Panc1 (cell line): ENCODE measurements at regions not wholly inside any gene's neighbourhood (a gene's known extent, or its start where the extent isn't known, plus 50 kb on each side); places are given as distances from the start of the nearest gene placed in this dataset.
"Not testable (repeated sequence)": the region's sequence is repeated elsewhere in the genome, so short reads cannot be mapped to it uniquely, and the experiment has no call there.

Experiments
- ATAC-seq: fragments of 200-7000 bp; cut with Tn5 transposase; 2 replicates; pipeline ENCODE4 v1.9.1; 2020; ENCODE audit warnings: mild to moderate bottlenecking, moderate library complexity
- BruUV-seq: library from RNA; stranded (reverse); fragments of 400-500 nt; replicated peaks from 2 replicates; lab custom pipeline; 2021; lab: Mats Ljungman, UMichigan
- CTCF ChIA-PET: fragments of 300-600 bp; sonication (Branson Sonifier 250); formaldehyde crosslinking; loops from one replicate; lab custom pipeline; 2022; ENCODE audit warnings: antibody characterized with exemption; lab: Charles Lee
- POLR2A ChIA-PET: fragments of 300-600 bp; sonication (Branson Sonifier 250); formaldehyde crosslinking; loops from one replicate; lab custom pipeline; 2022; ENCODE audit warnings: antibody characterized with exemption; lab: Charles Lee
- DNase-seq: peaks from one replicate; pipeline ENCODE4 v3.0.0-alpha.2; 2010; ENCODE audit warnings: low read depth, low spot score
- H3K27ac ChIP-seq: 2 replicates; pipeline ENCODE4 v1.5.1; 2011; ENCODE audit warnings: mild to moderate bottlenecking, low read length, inconsistent platforms
- H3K27me3 ChIP-seq: fragments of 200-500 bp; sonication (Bioruptor generic); 2 replicates; pipeline ENCODE4 v1.6.0; 2014; ENCODE audit warnings: low read length, inconsistent platforms; ENCODE audit not compliant: control insufficient read depth, insufficient read depth
- H3K36me3 ChIP-seq: fragments of 200-500 bp; sonication (Bioruptor generic); 2 replicates; pipeline ENCODE4 v1.5.1; 2014; ENCODE audit warnings: inconsistent platforms, mild to moderate bottlenecking, low read length, moderate library complexity; ENCODE audit not compliant: control insufficient read depth, insufficient read depth
- H3K4me1 ChIP-seq: 2 replicates; pipeline ENCODE4 v1.5.1; 2011; ENCODE audit warnings: inconsistent platforms, mild to moderate bottlenecking, low read length, moderate library complexity; ENCODE audit not compliant: control insufficient read depth, insufficient read depth
- H3K4me3 ChIP-seq, 2 experiments: 2 replicates each; pipeline ENCODE4 v1.5.1; 2011 to 2012; ENCODE audit warnings: low read depth in 2 of 2, low read length in 2 of 2, mild to moderate bottlenecking in 2 of 2, inconsistent platforms in 1 of 2, moderate library complexity in 1 of 2
- H3K9me3 ChIP-seq: fragments of 200-500 bp; sonication (Bioruptor generic); 2 replicates; pipeline ENCODE4 v1.5.1; 2014; ENCODE audit warnings: low read depth, mild to moderate bottlenecking, inconsistent platforms, low read length, moderate library complexity; ENCODE audit not compliant: control insufficient read depth, insufficient read depth
- in situ Hi-C: cut with HindIII; loops from 2 replicates; pipeline ENCODE4 v1.10.0; 2016; ENCODE audit warnings: low sequenced_read_pairs, low pct_unique_long_range_greater_than_20kb
- intact Hi-C: fragments of 100-400 bp; cut with micrococcal nuclease; formaldehyde crosslinking; loops from one replicate; pipeline ENCODE4 v1.10.0; 2022; ENCODE audit not compliant: unreplicated experiment

GRCh38 chr9:40196165-40196714, 840.8 kb downstream of the SPATA31A1 start:
- POLR2A ChIA-PET, H3K4me1 ChIP-seq, H3K27me3 ChIP-seq, intact Hi-C loops, H3K27ac ChIP-seq, ATAC-seq, BruUV-seq, in situ Hi-C loops, DNase-seq, H3K36me3 ChIP-seq, H3K9me3 ChIP-seq, H3K4me3 ChIP-seq, CTCF ChIA-PET: not testable (repeated sequence)

- H3K27ac ChIP-seq, intact Hi-C loops, DNase-seq, ATAC-seq, H3K36me3 ChIP-seq, H3K27me3 ChIP-seq, POLR2A ChIA-PET, H3K4me1 ChIP-seq, H3K4me3 ChIP-seq, in situ Hi-C loops, BruUV-seq, CTCF ChIA-PET, H3K9me3 ChIP-seq: not testable (repeated sequence)
These were observed 841.3 kb downstream of the SPATA31A1 start for GRCh38 chr9:40196803-40197202.

GRCh38 chr9:40221596-40222233, 866.2 kb downstream of the SPATA31A1 start:
- H3K4me1 ChIP-seq, intact Hi-C loops, ATAC-seq, H3K27ac ChIP-seq, DNase-seq, H3K4me3 ChIP-seq, CTCF ChIA-PET, in situ Hi-C loops, H3K9me3 ChIP-seq, BruUV-seq, POLR2A ChIA-PET, H3K27me3 ChIP-seq, H3K36me3 ChIP-seq: not testable (repeated sequence)

GRCh38 chr9:40222617-40223200, 867.2 kb downstream of the SPATA31A1 start:
- CTCF ChIA-PET, H3K27me3 ChIP-seq, intact Hi-C loops, BruUV-seq, H3K4me1 ChIP-seq, H3K27ac ChIP-seq, H3K9me3 ChIP-seq, in situ Hi-C loops, ATAC-seq, DNase-seq, H3K4me3 ChIP-seq, POLR2A ChIA-PET, H3K36me3 ChIP-seq: not testable (repeated sequence)

- CTCF ChIA-PET, ATAC-seq, intact Hi-C loops, H3K36me3 ChIP-seq, H3K27me3 ChIP-seq, DNase-seq, H3K9me3 ChIP-seq, in situ Hi-C loops, POLR2A ChIA-PET, H3K27ac ChIP-seq, H3K4me1 ChIP-seq: not testable (repeated sequence)
- BruUV-seq: TSS peak; percentile 93
- H3K4me3 ChIP-seq: peak overlapping the region in 1 of 2 experiments; percentile 31; a peak in 1 of 4 replicates
These were observed 867.9 kb downstream of the SPATA31A1 start for GRCh38 chr9:40223353-40223752.
